ENCODE measurements at regions not wholly inside any gene's neighbourhood (a gene's known extent, or its start where the extent isn't known, plus 50 kb on each side); places are given as distances from the start of the nearest gene placed in this dataset.

- no peak for TF ChIP-seq CTCF (IDR thresholded peaks at IDR 0.05)
- no peak for TF ChIP-seq POLR2A (IDR thresholded peaks at IDR 0.05)
Measured at GRCh38 chr13:67792151-67792676, 562.1 kb upstream of the PCDH9 start.

All from upper lobe of left lung (tissue), 4 donors.